Cardiac muscle cell (in vitro differentiated cells and primary cell): ENCODE measurements at regions not wholly inside any gene's neighbourhood (a gene's known extent, or its start where the extent isn't known, plus 50 kb on each side); places are given as distances from the start of the nearest gene placed in this dataset.
A peak's percentile ranks its signal among the peaks of the same experiment; 100 is the strongest.
"Not testable (repeated sequence)": the region's sequence is repeated elsewhere in the genome, so short reads cannot be mapped to it uniquely, and the experiment has no call there.

Source experiments
- DNase-seq, 2 donors: peaks; one replicate each; pipeline versions ENCODE4 v3.0.0 to v3.0.0-alpha.2; 2010 to 2017; ENCODE audit warnings: low read depth in 1 of 2, low spot score in 1 of 2
- H3K27ac ChIP-seq: fragments of 200-600 bp; sonication (generic); 2 replicates; pipeline ENCODE4 v1.5.1; 2016
- H3K27me3 ChIP-seq: fragments of 200-600 bp; sonication (generic); 2 replicates; pipeline ENCODE4 v1.6.0; 2016; ENCODE audit warnings: control low read depth
- H3K36me3 ChIP-seq: fragments of 200-600 bp; sonication (generic); 2 replicates; pipeline ENCODE4 v1.5.1; 2016; ENCODE audit warnings: control low read depth
- H3K4me1 ChIP-seq: fragments of 200-600 bp; sonication (generic); 2 replicates; pipeline ENCODE4 v1.8.1; 2017; ENCODE audit warnings: low read depth, mild to moderate bottlenecking, mixed run types
- H3K4me3 ChIP-seq: fragments of 200-600 bp; sonication (generic); 2 replicates; pipeline ENCODE4 v1.5.1; 2016; ENCODE audit warnings: mild to moderate bottlenecking
- H3K9me3 ChIP-seq: fragments of 200-600 bp; sonication (generic); 2 replicates; pipeline ENCODE4 v1.5.1; 2017; ENCODE audit warnings: low read depth, mild to moderate bottlenecking, control low read depth
- TF ChIP-seq, protein P1 (sequence below): IDR thresholded peaks from 2 replicates; pipeline ENCODE4 v1.5.1; 2012; ENCODE audit warnings: low read depth, mild to moderate bottlenecking, low read length

DNA sequence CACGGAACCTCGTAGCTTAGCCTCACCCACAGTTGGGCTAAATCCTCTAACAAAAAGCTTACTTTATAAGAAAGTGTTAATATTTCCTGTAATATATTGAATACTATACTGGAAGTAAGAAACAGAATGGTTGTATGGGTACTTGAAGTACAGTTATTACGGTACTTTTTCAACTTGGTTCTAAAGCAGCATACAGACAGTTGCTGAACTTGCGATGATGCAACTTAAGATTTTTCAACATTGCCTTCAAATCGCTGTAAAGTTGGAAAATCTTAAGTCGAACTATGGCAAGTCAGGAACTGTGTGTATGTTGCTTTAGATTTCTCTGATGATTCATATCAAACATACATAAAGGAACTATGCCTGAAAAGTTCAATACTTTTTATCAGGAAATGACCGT is 204.4 kb upstream of the C2CD4B start:
- TF ChIP-seq, protein P1, sequence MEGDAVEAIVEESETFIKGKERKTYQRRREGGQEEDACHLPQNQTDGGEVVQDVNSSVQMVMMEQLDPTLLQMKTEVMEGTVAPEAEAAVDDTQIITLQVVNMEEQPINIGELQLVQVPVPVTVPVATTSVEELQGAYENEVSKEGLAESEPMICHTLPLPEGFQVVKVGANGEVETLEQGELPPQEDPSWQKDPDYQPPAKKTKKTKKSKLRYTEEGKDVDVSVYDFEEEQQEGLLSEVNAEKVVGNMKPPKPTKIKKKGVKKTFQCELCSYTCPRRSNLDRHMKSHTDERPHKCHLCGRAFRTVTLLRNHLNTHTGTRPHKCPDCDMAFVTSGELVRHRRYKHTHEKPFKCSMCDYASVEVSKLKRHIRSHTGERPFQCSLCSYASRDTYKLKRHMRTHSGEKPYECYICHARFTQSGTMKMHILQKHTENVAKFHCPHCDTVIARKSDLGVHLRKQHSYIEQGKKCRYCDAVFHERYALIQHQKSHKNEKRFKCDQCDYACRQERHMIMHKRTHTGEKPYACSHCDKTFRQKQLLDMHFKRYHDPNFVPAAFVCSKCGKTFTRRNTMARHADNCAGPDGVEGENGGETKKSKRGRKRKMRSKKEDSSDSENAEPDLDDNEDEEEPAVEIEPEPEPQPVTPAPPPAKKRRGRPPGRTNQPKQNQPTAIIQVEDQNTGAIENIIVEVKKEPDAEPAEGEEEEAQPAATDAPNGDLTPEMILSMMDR = no peak
- DNase-seq = peak in 1 of 2 donors; percentile 16
- H3K36me3 ChIP-seq = no peaks in the 10 kb centered on the region

DNA sequence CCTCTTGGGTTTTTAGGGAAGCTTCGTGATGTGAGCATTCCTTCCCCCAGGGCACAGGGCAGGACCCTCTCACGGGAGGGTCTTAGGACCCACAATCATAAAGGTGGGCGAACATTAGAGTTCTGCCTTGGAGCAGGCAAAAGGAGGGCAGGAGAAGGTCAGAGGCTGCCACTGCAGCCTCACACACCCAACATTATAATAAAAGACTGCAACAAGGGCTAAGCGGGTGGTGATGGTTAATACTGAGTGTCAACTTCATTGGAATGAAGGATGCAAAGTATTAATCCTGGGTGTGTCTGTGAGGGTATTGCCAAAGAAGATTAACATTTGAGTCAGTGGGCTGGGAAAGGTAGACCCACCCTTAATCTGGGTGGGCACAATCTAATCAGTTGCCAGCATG is 206.6 kb upstream of the C2CD4B start:
- not testable (repeated sequence) for H3K36me3 ChIP-seq, DNase-seq, H3K27ac ChIP-seq, H3K4me3 ChIP-seq, H3K4me1 ChIP-seq, H3K9me3 ChIP-seq
- peaks cover 23% of the 10 kb centered on the region for H3K27me3 ChIP-seq

More for the DNA sequence above, 204.4 kb upstream of the C2CD4B start:
- Histone ChIP-seq H3K27ac (no peak overlapping the region), H3K4me3 (no peak overlapping the region), H3K4me1 (no peaks in the 10 kb centered on the region), H3K27me3 (peaks cover 39% of the 10 kb centered on the region), H3K9me3 (no peaks in the 10 kb centered on the region)

- Histone ChIP-seq H3K9me3 (no peaks in the 10 kb centered on the region), H3K27me3 (peaks cover 29% of the 10 kb centered on the region), H3K4me1 (no peaks in the 10 kb centered on the region), H3K27ac (no peak overlapping the region), H3K4me3 (no peak overlapping the region), H3K36me3 (no peaks in the 10 kb centered on the region)
- no peak for DNase-seq
- TF ChIP-seq, protein P1 = no peak
These were observed 212.8 kb upstream of the C2CD4B start for GRCh38 chr15:62377736-62378480.

DNA sequence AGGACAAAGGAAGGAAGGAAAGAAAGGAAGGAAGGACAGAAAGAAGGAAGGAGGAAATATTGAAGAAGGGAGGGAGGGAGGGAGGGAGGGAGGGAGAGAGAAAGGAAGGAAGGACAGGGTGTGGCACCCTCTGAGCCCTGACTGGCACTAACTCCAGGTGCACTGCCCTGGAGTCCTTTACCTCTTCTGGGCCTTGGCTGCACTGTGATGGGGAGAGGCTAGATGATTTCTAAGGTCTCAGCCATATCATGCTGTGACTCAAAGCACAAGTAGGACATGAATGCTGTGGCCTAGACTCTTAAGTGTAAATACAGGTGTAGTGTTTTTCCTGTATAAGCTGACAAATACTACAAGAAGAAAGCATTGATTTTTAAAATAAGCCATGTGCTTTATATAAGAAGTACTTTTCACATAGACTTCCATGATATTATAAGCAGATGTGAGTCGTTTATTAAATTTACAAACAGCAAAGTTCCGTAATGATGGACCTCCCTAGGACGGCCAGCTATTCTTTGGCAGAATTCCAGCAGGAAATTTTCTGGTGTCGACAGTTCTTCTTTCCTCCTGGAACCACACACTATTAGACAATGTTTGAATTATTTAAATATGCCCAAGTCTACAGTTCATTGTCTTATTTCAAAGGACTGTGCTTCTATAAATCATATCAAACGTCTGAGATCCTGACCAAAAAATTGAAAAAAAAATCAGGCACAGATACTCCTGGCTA is 213.8 kb upstream of the C2CD4B start:
- Histone ChIP-seq H3K27ac (no peak overlapping the region), H3K27me3 (peaks cover 38% of the 10 kb centered on the region), H3K4me1 (no peaks in the 10 kb centered on the region), H3K4me3 (no peak overlapping the region), H3K36me3 (no peaks in the 10 kb centered on the region), H3K9me3 (no peaks in the 10 kb centered on the region)
- TF ChIP-seq, protein P1 = no peak
- DNase-seq = peak in 1 of 2 donors; percentile 12

GRCh38 chr15:62380011-62380410 is 214.9 kb upstream of the C2CD4B start:
- Histone ChIP-seq H3K4me1 (no peaks in the 10 kb centered on the region), H3K27me3 (peaks cover 47% of the 10 kb centered on the region), H3K9me3 (no peaks in the 10 kb centered on the region), H3K36me3 (no peaks in the 10 kb centered on the region), H3K27ac (no peak overlapping the region), H3K4me3 (no peak overlapping the region)
- DNase-seq = no peak
- TF ChIP-seq, protein P1 = no peak

DNA sequence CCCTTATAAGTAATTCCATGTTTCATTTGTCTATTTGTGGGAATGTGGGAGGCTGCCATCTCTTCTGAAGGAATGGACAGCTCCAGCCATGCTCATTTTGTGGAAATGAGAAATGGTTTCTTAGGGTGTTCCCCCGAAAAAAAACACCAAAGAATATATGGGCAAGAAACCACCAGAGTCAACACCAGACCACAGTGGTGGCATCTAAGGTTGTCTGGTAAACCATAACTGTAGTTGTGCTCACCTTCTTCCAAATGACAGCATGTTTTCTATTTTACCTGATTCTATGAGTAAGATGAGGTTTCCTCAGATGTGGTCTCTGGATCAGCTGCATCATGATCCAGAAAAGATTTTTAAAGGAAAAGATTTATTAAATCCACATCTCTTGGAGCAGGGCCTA is 217.0 kb upstream of the C2CD4B start:
- TF ChIP-seq, protein P1 = no peak
- peaks cover 54% of the 10 kb centered on the region for H3K27me3 ChIP-seq
- no peak overlapping the region for H3K27ac ChIP-seq
- H3K4me3 ChIP-seq = no peak overlapping the region
- H3K9me3 ChIP-seq = no peaks in the 10 kb centered on the region
- H3K36me3 ChIP-seq = no peaks in the 10 kb centered on the region
- no peaks in the 10 kb centered on the region for H3K4me1 ChIP-seq
- DNase-seq = no peak
